ENCODE measurements at regions not wholly inside any gene's neighbourhood (a gene's known extent, or its start where the extent isn't known, plus 50 kb on each side); places are given as distances from the start of the nearest gene placed in this dataset.

- TF ChIP-seq ZNF274 (IDR thresholded peaks at IDR 0.05; ENCODE audit: low read depth, low read length), result no peak
- no peak for TF ChIP-seq SUZ12 (IDR thresholded peaks at IDR 0.05; ENCODE audit: extremely low read depth, insufficient read depth, insufficient read length)
These were observed 69.6 kb upstream of the FOXA2 start for GRCh38 chr20:22653658-22654642.
